ENCODE measurements at regions not wholly inside any gene's neighbourhood (a gene's known extent, or its start where the extent isn't known, plus 50 kb on each side); places are given as distances from the start of the nearest gene placed in this dataset.

GRCh38 chr4:156642161-156642560 lies 329.4 kb downstream of the PDGFC start:
- Histone ChIP-seq H3K9me3 (no peaks in the 10 kb centered on the region), H3K36me3 (no peaks in the 10 kb centered on the region), H3K27me3 (replicated peaks; ENCODE audit: insufficient read depth) (no peaks in the 10 kb centered on the region), H3K4me3 (no peak overlapping the region), H3K4me1 (replicated peaks) (no peaks in the 10 kb centered on the region), H3K27ac (no peak overlapping the region)
- WGBS: 92% methylated on average over 3 of the region's 3 CpGs
- TF ChIP-seq POLR2AphosphoS5 (IDR thresholded peaks at IDR 0.05): no peak
- TF ChIP-seq CTCF (IDR thresholded peaks at IDR 0.05): no peak
- no peak for TF ChIP-seq POLR2A (IDR thresholded peaks at IDR 0.05)
- intact Hi-C loops (cut with DNase I): no loop called here
- no peak for DNase-seq (ENCODE audit: low spot score)

- WGBS: 51% methylated on average over 4 of the region's 4 CpGs
- Histone ChIP-seq H3K4me3 (no peak overlapping the region), H3K4me1 (replicated peaks) (no peaks in the 10 kb centered on the region), H3K27me3 (replicated peaks; ENCODE audit: insufficient read depth) (no peaks in the 10 kb centered on the region), H3K9me3 (no peaks in the 10 kb centered on the region), H3K27ac (no peak overlapping the region), H3K36me3 (no peaks in the 10 kb centered on the region)
- TF ChIP-seq POLR2A (IDR thresholded peaks at IDR 0.05): no peak
- no peak for TF ChIP-seq CTCF (IDR thresholded peaks at IDR 0.05)
- TF ChIP-seq POLR2AphosphoS5 (IDR thresholded peaks at IDR 0.05): no peak
- intact Hi-C loops (cut with DNase I): no loop called here
- no peak for DNase-seq (ENCODE audit: low spot score)
These were observed 332.5 kb downstream of the PDGFC start for GRCh38 chr4:156638925-156639605.

- DNase-seq (ENCODE audit: low spot score): no peak
These were observed 333.3 kb downstream of the PDGFC start for GRCh38 chr4:156638334-156638733.

DNA sequence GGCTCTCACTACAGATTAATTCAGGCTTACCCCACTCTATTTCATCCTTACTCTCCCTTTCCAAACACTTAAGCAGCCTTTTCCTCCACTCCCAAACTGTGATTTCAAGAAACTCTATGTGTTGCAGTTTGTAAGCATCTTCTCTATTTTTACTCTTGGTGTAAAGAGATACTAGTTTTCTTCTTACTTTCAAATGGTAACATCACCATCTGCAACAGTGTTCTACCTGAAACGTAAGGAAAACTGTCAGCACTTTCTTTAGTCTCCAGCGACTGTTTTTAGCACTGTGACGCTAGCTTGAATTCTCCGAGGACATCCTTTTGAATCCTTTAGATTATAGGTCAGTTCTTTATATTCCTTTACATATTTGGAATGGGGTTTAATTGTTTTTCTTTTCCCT lies 335.2 kb downstream of the PDGFC start:
- Histone ChIP-seq H3K9me3 (no peaks in the 10 kb centered on the region), H3K36me3 (no peaks in the 10 kb centered on the region), H3K27me3 (replicated peaks; ENCODE audit: insufficient read depth) (no peaks in the 10 kb centered on the region), H3K4me1 (replicated peaks) (no peaks in the 10 kb centered on the region), H3K27ac (no peak overlapping the region), H3K4me3 (no peak overlapping the region)
- no peak for DNase-seq (ENCODE audit: low spot score)
- TF ChIP-seq CTCF (IDR thresholded peaks at IDR 0.05) (no peak), POLR2A (IDR thresholded peaks at IDR 0.05) (no peak), POLR2AphosphoS5 (IDR thresholded peaks at IDR 0.05) (no peak)
- intact Hi-C loops (cut with DNase I): no loop called here
- whole genome bisulfite sequencing: 95% methylated on average over 4 of the region's 4 CpGs

More at GRCh38 chr4:156638334-156638733, 333.3 kb downstream of the PDGFC start:
- H3K27ac ChIP-seq: no peak overlapping the region
- no peaks in the 10 kb centered on the region for H3K4me1 ChIP-seq (replicated peaks)
- H3K27me3 ChIP-seq (replicated peaks; ENCODE audit: insufficient read depth): no peaks in the 10 kb centered on the region
- intact Hi-C loops (cut with DNase I): no loop called here
- H3K4me3 ChIP-seq: no peak overlapping the region
- TF ChIP-seq POLR2A (IDR thresholded peaks at IDR 0.05): no peak
- no peak for TF ChIP-seq POLR2AphosphoS5 (IDR thresholded peaks at IDR 0.05)
- no peak for TF ChIP-seq CTCF (IDR thresholded peaks at IDR 0.05)
- no peaks in the 10 kb centered on the region for H3K9me3 ChIP-seq
- H3K36me3 ChIP-seq: no peaks in the 10 kb centered on the region
- 71% methylated on average over 5 of the region's 5 CpGs for WGBS

GRCh38 chr4:156635051-156635450 lies 336.5 kb downstream of the PDGFC start:
- WGBS: 61% methylated on average over 1 of the region's 1 CpG
- Histone ChIP-seq H3K4me1 (replicated peaks) (no peaks in the 10 kb centered on the region), H3K9me3 (no peaks in the 10 kb centered on the region), H3K27ac (no peak overlapping the region), H3K27me3 (replicated peaks; ENCODE audit: insufficient read depth) (no peaks in the 10 kb centered on the region), H3K36me3 (no peaks in the 10 kb centered on the region), H3K4me3 (no peak overlapping the region)
- no peak for TF ChIP-seq POLR2AphosphoS5 (IDR thresholded peaks at IDR 0.05)
- TF ChIP-seq POLR2A (IDR thresholded peaks at IDR 0.05): no peak
- TF ChIP-seq CTCF (IDR thresholded peaks at IDR 0.05): no peak
- DNase-seq (ENCODE audit: low spot score): no peak
- intact Hi-C loops (cut with DNase I): no loop called here

All from prostate gland (tissue), 2 donors.